Bone marrow (tissue), 2 donors: ENCODE measurements at regions not wholly inside any gene's neighbourhood (a gene's known extent, or its start where the extent isn't known, plus 50 kb on each side); places are given as distances from the start of the nearest gene placed in this dataset.
"Not testable (repeated sequence)": the region's sequence is repeated elsewhere in the genome, so short reads cannot be mapped to it uniquely, and the experiment has no call there.

Experiments used
- DNase-seq, 2 donors: peaks; one replicate each; lab custom pipeline; 2025; lab: John Stamatoyannopoulos, UW

DNA sequence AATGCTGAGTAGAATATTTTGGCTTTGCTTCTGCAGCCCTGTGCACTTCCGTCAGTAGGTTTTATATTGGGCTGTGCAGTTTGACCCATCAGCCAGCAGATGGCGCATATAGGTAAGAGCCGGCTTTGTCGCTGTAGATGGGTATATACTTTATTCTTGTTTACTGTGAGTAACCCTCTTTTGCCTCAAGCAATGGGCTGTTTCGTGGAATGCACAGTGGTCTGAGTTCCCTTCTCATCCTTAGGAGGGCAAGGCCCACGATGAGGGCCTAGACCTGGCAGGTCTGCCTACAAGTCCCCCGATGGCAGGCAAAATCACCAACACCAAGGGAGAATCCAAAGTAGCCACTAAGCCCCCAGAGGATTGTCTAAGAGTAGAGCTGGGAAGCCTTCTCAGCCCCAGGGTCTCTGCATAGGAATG lies 1002.9 kb upstream of the KCND2 start:
- peak in 1 of 2 donors; percentile 10 for DNase-seq

DNA sequence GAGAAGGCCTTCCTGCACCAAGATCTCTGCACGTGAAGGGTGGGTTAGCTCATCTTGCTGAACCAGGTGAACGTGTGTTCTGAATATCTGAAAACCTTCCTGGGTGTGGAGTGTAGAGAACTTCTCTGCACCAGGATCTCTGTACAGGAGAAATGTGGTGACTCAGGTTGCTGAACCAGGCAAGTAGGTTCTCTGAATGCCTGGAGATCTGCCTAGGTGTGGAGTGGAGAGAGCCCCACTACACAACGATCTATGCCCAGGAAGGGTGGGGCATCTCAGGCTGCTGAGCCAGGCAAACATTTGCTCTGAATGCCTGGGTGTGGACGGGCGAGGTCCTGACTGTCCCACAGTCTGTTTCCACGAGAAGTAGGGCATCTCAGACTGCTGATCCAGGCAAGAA lies 1002.3 kb upstream of the KCND2 start:
- DNase-seq: no peak

DNA sequence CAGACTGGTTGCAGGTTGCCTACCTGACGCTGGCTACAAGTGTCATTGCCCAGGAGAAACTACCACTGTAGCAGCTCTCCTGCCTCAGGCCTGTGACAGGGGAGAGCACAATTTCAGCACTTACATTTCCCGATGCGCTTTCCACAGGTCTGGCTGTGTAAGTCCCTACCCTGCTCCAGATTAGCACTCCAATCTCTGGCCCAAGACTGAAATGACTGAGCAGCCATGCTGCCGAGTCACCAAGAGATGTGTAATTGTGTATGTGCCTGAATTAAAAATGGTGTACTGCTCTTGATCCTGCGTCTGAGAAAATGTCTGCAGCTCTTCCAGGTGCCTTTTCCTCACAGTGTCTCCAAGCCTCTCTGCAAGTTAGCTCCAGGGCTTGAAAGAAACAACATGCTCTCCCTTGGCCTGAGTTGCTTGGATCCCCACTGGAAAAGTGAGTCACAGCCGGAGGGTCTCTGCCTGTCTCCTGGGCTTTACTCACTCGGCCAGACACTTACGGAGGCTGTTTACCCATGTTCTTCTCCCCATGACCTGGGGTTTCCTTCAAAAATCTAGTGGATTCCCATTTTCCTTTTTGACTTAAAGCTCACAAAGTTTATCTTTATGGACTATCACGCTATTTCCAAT lies 1001.7 kb upstream of the KCND2 start:
- no peak for DNase-seq

DNA sequence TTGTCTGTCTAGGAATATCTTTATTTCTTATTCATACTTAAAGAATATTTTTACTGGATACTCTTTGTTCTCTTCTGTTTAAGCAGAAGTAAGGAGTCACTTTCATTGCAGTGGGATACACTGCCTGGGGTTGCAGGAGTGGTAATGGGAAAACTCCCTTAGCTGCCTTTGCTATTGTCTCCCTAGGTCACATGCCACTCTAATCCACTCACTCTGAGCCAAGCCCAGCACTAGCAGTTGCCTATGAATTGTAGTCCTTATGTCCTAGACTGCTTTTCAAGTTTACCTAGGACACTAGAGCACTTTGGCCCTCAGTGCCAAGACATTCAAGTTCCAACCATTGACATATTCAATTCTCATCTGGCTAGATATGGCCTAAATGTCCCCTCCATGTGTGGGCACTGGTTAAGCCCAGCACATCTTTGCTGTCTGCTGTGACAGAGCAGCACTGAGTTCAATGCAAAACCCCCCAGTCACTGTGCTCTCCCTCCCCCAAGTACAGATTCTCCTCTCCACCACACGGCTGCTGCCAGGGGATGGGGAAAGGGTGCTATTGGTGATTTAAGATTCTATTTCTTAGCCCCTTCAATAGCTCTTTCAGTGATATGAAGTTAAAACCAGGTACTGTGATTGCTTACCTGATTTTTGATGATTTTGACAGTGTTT lies 991.7 kb upstream of the KCND2 start:
- DNase-seq: no peak

DNA sequence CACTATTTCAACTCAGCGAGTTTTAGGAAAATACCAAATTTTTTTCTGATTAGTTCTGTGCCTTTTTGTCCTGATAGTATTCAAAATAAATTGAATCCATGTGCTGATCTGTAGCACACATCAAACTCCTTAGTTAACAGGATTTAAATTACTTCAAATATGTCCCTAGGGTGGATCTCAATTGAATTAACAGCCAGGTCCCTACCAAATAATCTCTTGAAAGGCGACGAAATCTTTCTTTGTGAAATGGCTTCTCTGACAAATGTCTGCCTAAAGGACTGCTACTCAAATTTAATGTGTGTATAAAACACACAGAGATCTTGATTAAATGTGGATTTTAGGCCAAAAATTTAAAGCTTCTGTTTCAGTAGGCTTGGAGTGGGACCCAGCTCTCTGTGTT lies 989.6 kb upstream of the KCND2 start:
- DNase-seq: no peak

DNA sequence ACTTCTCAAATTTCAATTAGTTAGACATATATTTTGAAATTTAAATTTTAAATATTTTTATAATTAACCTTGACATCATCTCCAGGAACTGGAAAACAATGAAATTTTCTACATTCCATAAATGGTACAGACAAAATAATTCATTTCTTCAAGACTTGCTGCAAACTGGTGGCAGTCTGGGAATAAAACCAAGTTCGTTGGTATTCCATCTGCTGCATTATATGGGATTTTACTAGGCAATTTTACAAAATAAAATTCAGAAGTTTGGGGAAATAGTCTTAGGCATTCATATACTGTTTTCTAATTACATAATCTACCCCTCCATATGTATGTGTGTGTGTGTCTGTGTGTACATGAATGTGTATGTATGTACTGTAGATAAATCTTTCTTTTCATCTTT lies 984.6 kb upstream of the KCND2 start:
- no peak for DNase-seq

DNA sequence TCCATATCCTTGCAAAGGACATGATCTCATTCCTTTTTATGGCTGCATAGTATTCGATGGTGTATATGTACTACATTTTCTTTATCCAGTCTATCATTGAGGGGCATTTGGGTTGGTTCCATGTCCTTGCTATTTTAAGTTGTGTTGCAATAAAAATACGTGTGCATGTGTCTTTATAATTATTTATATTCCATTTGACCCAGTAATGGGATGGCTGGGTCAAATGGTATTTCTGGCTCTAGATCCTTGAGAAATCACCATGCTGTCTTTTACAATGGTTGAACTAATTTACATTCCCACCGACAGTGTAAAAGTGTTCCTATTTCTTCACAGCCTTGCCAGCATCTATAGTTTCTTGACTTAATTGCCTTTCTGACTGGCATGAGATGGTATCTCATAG lies 972.6 kb upstream of the KCND2 start:
- DNase-seq: not testable (repeated sequence)

DNA sequence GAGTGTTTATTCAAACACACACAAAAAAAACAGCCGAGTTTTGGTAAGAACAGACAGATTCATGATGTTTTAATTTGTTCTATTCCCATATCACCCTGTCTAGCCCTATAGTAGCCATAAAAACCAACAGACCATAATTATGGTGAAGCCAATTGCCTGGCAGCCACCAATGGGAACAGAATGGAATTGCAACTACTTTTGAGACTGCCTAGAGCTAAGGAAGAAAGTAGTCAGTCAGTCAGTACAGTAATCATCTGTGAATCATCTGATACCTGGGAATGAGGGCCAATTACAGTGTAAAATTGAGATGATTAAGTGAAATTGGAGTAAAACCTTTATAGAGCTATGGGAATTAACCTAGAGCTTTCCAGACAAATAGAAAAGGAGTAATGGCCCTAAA lies 952.7 kb upstream of the KCND2 start:
- no peak for DNase-seq

DNA sequence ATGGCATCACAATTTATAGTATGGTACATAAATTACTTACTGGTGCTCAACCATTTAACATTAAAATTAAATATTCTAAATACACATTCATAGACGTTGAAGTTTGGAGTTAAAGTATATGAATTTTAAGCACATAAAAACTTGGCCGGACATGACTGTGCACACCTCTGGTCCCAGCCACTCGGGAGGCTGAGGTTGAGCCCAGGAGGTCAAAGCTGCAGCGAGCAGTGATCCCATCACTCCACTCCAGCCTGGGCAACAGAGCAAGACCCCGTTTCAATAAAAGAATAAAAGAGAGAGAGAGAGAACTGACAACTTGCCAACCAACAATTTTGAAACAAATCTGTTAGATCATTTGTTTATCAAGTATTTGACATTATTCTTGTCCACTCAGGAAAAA lies 943.3 kb upstream of the KCND2 start:
- DNase-seq: no peak

DNA sequence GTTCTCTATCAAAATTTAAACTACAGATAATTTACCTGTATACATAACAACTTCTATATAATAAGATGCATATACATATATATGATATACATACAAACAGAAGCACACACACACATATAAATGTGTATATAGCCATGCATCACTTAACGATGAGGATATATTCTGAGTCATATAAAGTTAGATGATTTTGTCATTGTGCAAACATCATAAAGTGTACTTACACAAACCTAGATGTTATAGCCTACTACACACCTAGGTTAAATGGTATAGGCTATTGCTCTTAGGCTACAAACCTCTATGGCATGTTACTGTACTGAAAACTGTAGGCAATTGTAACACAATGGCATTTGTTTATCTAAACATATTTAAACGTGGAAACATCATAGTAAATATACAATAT lies 937.6 kb upstream of the KCND2 start:
- DNase-seq: no peak

DNA sequence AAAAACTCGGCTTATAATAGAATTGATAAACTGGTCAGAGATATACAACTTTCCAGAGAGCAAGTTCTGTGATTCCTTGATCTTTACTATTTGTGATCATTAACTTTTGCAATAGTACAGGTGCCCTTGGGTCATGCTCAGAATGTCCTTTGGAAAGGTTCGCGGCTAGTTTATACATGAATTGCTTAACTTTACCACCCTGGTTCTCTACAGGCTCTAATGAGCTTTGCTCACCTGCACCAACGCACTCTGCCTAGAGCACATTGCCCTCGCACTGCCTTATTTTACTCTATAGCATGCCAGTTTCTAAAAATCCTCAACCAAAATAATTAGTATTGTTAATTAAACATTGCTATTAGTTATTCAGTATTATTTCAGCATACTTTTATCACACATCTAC lies 931.2 kb upstream of the KCND2 start:
- DNase-seq: no peak

DNA sequence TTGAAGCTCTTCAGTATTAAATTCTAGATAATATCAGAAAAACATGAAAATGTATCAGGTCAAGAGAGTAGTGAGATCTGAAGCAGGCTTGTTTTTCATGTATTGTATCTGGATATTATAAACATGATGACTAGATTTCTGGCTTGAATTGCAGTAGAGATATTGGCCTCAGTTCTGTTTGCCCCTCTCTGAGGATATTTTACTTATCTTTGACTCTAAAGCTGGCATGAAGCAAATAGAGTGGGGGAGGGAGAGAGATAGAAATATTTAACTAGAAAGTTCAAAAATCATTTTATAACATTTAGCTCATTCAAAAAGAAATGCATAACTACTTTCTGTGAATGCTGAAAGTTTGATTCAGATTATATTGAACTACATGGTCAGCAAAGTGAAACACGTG lies 929.7 kb upstream of the KCND2 start:
- no peak for DNase-seq

DNA sequence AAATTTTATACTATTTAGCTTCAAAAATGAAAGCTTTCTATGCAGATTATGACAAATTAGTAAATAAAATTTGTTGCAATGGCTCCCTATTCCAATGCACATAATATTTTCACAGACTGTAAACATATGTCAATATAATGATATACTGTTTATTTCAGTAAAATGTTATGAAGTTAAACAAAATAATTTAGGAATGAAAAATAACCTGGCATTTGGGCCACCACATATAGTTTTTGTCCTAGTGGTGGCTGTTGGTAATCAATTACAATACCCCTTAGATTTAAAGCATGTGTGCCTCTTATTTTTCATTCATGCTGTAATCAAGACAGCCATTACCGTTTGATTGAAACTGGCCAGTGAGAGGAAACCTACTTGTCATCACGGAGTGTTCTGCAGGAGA lies 928.5 kb upstream of the KCND2 start:
- DNase-seq: no peak

DNA sequence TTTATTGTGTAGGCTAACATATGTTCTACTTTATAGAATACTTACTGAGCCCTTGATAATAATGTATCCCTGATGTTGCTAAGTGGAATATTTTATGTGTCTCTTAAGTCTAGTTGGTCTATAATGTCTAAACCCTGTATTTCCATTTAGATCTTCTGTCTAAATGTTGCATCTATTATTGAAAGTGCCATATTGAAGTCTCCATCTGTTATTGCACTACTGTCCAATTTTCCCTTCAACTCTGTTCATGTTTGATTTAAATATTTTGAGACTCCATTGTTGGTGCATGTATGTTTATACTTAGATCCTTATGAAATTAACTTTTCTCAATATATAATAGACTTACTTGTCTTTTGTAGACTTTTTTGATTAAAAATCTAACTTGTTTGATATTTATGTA lies 924.5 kb upstream of the KCND2 start:
- DNase-seq: no peak

DNA sequence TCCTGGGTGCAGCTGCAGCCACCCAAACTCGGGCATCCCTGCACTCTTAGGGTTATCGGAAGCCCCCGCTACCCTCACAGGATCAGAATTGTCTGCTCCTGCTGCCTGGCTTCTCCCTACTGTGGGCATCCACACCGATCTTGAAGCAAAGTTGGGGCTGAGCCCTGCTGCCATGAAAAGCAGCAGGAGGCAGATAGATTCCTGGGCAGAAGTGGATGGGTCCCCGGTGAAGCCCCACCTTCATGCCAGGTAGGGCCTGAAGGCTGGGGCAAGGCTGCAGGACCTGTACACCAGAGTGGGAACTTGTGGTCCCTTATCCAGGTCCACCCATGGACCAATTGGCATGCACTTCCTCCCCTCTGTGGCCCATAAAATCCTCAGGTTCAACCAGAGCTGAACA lies 922.6 kb upstream of the KCND2 start:
- no peak for DNase-seq

DNA sequence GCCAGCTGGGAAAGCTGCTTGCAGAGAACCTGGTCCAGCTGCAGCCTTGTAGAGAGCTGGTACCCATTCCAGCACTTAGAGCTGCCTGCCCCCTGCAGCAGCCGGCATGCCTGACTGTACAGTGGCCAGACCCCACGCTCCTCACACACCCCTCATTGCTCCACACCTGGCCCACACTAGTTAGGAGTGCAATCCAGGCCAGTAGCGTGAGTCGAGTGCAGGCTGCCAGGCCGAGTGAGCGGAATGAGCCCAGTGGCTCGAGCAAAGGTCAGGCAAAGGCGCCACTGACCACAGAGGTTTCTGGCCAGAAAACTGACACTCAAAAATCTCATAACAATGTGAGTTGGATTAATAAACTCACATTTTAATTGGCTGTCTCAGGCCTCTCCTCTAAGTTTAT lies 921.7 kb upstream of the KCND2 start:
- DNase-seq: no peak

DNA sequence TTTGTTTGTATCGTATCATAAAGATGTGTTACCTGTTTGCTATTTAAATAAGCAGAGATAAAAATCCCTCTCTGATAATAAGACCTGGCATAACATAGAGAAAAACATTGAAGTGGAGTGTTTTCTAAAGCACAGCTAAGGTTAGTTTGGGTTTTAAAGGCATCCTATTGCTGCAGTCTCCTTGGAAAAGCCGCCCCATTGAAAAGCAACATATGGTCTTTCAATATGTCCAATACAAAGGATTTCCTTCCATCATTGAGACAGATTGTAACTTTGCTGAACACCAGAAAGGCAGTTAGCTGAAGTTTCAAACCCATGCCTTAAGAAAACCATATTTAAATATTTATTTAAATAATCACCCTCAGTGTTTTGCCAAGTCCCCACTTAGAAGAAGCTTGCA lies 898.5 kb upstream of the KCND2 start:
- DNase-seq: no peak

DNA sequence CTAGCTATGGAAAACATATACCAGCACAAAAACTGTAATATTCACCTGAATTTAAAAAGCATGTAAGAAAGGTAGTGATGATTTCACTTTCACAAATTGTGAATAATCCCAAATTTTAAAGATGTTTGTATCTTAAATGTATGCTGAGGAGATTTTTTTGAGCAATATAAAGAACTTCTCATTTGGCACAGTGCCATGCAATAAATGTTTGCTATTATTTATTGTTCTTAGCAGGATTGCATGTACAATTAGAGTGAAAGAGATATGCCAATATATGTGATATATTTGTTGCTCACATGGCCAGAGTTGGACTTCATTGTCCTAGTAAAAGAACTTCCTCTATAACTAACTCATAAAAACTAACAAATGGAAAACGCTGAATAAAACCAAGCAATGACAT lies 895.1 kb upstream of the KCND2 start:
- no peak for DNase-seq

DNA sequence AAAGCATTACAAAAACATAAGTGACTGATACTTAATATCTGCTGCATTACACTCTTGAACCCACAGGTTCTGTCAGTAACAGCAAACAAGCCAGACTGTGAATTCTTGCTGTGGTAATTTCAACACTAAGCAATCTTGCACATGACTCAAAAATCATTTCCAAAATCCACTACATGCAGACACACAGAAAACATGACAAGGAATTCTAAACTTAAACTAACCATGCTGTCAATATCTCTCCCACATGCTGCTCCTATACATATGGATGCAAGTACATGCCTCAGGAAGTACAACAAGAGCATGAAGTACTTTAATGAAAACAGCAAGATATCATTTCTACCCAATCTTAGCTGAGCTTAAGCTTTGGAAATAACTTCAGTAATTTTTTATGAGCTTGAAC lies 890.2 kb upstream of the KCND2 start:
- DNase-seq: no peak

DNA sequence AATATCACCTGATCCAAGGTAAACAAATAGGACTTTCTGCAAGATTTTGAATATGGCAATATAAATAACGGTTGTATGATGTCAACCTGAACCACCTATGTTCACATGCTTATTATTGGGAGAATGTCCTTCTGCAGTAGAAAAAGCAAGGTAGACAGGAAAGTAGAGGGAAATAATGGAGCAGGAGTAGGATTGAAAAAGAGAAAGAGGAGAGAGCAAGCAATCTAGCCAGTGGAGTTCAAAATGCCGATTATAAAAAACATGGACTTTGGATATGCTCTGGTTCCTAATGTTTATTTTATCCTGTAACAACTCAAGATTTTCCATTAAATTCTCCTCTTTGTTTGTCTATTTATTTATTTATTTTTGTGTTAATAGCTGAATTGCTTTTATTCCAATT lies 878.0 kb upstream of the KCND2 start:
- no peak for DNase-seq

DNA sequence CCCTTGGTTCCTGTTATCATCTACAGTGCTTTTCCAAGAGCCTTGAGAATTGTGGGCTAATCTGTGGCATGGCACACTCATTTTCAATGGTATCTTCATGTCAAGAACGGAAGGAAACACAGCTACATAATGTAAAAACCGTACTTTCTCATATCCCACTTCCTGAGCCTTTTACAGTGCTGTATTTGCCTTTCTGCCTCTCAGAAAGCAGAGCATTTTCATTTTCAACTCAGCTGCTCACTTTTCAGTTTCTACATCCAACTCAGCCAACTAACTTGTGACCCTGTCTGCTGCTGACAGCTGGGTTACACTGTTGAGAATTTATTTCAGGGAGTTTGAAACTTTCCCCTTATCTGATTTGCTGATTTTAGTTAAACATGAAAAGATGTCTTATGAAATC lies 875.8 kb upstream of the KCND2 start:
- DNase-seq: no peak

DNA sequence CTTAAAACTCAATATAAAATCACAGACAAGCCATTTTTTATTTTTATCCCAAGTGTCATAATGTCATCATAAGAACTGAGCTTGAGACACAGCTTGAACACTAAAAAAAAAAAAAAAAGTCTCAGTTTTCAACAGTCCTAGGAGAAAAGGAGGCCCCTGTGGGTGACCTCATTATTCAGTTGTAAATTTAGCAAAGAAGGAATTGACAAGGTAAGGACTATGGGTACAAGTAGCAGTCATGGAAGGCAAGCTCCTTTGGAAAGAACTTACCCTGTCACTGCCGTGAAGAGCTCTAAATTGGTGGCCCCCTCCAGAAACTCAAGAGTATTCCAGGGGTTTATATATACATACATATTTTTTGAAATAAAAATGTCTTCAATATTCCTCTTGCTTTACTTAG lies 864.4 kb upstream of the KCND2 start:
- no peak for DNase-seq

DNA sequence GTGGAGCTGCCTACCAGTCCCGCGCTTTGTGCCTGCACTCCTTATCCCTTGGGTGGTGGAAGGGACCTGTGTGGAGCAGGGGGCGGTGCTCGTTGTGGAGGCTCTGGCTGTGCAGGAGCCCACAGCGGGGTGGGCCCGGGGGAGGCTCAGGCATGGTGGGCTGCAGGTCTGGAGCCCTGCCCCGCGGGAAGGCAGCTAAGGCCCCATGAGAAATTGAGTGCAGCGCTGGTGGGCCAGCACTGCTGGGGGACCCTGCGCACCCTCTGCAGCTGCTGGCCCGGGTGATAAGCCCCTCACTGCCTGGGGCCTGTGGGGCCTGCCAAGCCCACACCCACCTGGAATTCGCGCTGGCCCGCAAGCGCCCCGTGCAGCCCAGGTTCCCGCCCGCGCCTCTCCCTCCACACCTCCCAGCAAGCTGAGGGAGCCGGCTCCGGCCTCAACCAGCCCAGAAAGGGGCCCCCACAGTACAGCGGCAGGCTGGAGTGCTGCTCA lies 859.6 kb upstream of the KCND2 start:
- DNase-seq: no peak

DNA sequence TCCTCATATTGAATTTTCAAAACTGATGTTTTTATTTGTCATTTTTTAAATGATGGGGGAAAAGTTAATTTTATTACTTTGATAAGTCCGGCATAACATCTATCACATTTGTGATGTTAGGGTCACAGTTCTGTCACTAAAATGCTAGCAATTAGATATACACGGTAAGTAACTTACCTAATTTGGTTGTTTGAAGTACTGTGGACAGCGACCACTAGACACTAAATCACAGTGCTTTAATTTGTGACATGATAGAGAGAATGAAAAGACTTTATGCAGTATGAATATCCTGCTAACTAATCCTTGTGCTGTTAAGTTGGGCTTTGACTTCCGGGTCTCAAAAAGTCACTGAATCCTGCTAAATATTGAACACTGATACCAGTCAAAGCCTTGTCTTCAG lies 857.3 kb upstream of the KCND2 start:
- no peak for DNase-seq
